Epithelial cell of esophagus (primary cell): ENCODE measurements at regions not wholly inside any gene's neighbourhood (a gene's known extent, or its start where the extent isn't known, plus 50 kb on each side); places are given as distances from the start of the nearest gene placed in this dataset.
A peak's percentile ranks its signal among the peaks of the same experiment; 100 is the strongest.

Experiments used
- DNase-seq: peaks from one replicate; pipeline ENCODE4 v3.0.0; 2010; ENCODE audit warnings: low read depth
- H3K4me3 ChIP-seq: 2 replicates; pipeline ENCODE4 v1.5.1; 2011; ENCODE audit warnings: mild to moderate bottlenecking, low read length, control low read depth
- CTCF ChIP-seq: IDR thresholded peaks from 2 replicates; pipeline ENCODE4 v1.5.1; 2011; ENCODE audit warnings: low read depth, mild to moderate bottlenecking, low read length, control low read depth, inconsistent platforms; ENCODE audit not compliant: insufficient read depth; ENCODE audit errors: missing control alignments

- H3K4me3 ChIP-seq: no peak overlapping the region
- no peak for TF ChIP-seq CTCF
- DNase-seq: no peak
These were observed 107.7 kb upstream of the RASGRP1 start for GRCh38 chr15:38672273-38672672.

- no peak for TF ChIP-seq CTCF
- peak; percentile 33 for DNase-seq
- no peak overlapping the region for H3K4me3 ChIP-seq
These were observed 108.4 kb upstream of the RASGRP1 start for GRCh38 chr15:38672814-38673670.

- DNase-seq: no peak
These were observed 109.8 kb upstream of the RASGRP1 start for GRCh38 chr15:38674448-38674847.

GRCh38 chr15:38678281-38678680 is 113.7 kb upstream of the RASGRP1 start:
- H3K4me3 ChIP-seq: no peak overlapping the region
- no peak for DNase-seq
- no peak for TF ChIP-seq CTCF

More at GRCh38 chr15:38674448-38674847, 109.8 kb upstream of the RASGRP1 start:
- TF ChIP-seq CTCF: no peak
- no peak overlapping the region for H3K4me3 ChIP-seq

- no peak for DNase-seq
- TF ChIP-seq CTCF: no peak
- H3K4me3 ChIP-seq: no peak overlapping the region
These were observed 116.2 kb upstream of the RASGRP1 start for GRCh38 chr15:38680775-38681174.

GRCh38 chr15:38682363-38682762 is 117.7 kb upstream of the RASGRP1 start:
- TF ChIP-seq CTCF: no peak
- no peak overlapping the region for H3K4me3 ChIP-seq

GRCh38 chr15:38682861-38683260 is 118.2 kb upstream of the RASGRP1 start:
- no peak for TF ChIP-seq CTCF
- DNase-seq: no peak
- H3K4me3 ChIP-seq: no peak overlapping the region

More at GRCh38 chr15:38682363-38682762, 117.7 kb upstream of the RASGRP1 start:
- no peak for DNase-seq
